NCI-H82 treated with DMSO at 0.1 percent for 48 hours (cell line): ENCODE measurements at regions not wholly inside any gene's neighbourhood (a gene's known extent, or its start where the extent isn't known, plus 50 kb on each side); places are given as distances from the start of the nearest gene placed in this dataset.

Experiments
- DNase-seq: peaks from one replicate; lab custom pipeline; 2025; ENCODE audit not compliant: unreplicated experiment; lab: John Stamatoyannopoulos, UW

DNA sequence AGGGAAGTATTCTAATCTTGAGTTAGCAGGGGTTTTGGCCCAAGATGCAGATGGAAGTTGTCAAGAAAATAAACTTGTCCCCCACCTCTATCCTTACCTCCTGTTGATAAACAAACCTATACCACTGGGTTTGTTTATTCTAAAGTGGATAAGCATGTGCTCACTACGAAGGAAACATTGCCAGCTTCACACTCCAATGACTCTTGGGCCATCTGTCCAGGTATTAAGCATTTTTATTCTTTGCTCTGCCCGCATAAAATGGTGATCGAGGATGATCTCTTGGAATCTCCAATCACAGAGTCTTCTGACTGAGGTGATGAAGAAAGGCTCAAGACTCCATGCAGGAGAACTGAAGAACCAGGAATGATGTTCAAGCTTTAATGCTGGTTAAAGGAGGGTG, 1908.4 kb upstream of the PIK3C3 start:
- no peak for DNase-seq

DNA sequence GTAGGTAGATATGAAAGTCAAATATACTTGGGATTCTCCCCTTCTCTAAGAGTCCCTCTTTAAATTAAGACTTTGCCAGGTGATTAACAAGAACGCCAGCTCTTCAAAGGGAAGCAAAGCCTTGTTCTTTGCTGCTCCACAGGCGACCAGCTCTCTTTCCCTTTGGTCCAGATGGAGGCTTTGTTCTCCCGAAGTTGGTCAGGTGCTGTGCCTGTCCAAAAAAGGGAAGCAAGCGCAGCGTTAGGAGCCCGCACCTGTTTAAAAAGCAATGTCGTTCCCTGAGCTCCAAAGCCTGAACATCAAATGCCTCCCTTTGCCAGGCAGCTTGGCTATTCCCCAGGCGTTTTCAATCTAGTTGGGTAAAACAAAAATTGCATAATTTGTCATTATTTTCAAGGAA, 1913.1 kb upstream of the PIK3C3 start:
- no peak for DNase-seq

DNA sequence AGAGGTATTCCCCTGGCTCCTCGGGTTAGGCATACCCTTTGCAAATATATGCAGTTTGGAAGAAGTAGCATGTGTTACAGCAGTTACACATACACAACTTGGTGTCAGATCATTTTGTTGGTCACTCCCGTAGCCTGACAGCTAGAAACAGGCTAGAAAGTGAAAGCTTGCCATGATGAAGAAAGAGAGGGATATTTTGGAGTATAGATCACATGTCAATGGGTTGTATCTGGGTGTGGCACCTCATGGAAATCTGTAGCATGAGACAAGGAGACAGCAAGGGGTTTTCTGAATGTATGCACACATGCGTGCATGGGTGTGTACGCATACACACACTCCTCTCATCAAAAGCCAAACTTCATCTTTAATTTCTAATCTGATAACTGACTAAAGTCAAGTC, 1914.5 kb upstream of the PIK3C3 start:
- no peak for DNase-seq

DNA sequence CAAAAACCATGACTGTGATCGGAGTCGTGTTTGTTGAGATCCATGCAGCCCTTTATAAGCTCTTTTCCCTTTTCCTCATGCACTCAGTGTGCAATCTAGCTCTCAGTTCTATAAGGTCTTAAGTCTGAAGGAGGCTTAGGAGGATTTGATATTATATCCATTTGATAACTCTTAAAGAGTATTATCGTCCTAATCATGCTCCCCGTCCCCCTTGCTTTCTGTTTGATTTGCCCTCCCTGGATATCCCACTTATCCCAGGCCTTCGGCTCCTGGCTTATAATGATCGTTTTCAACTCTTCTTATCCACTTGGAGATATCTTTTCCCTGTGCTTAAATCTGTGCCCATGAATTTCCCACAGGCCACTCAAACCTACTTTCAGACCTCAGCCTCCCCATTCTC, 1917.7 kb upstream of the PIK3C3 start:
- DNase-seq, result peak; percentile 69

DNA sequence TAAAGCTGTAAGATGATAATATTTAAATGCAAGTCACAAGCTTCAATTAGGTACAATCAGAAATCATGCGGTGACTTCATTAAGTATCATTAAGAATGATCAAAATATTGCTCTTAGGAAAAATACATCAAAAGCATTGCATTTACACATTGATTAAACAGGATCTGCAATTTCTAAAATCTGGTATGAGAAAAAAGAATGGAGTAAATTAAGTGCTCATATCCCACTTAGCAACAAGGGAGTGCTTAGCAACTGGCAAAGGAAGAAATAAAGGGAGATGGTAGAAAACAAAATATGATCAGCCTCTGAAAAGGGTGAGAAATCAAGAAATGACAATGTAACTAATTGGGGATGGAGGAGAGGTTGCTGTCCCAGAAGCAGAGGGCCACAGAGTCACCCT, 1918.2 kb upstream of the PIK3C3 start:
- DNase-seq, result no peak

DNA sequence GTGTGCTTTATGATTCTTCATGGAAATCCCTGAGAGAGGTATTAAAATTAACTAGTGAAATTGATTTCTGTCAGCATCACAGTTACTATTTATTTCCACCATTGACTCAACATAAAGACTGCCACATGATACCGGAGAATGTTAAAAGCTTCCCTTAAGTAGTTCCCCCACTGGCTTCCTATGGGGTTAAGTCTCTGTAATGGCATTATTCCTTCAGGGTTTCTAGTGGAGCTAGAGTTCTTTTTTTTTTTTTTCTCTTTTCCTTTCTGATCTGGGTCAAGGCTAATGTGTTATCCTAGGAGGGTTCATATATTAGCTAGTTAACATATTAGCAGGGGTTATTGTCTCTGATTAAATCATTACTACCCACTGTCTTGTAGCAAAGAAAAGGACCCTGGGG, 1919.1 kb upstream of the PIK3C3 start:
- DNase-seq, result peak; percentile 48

DNA sequence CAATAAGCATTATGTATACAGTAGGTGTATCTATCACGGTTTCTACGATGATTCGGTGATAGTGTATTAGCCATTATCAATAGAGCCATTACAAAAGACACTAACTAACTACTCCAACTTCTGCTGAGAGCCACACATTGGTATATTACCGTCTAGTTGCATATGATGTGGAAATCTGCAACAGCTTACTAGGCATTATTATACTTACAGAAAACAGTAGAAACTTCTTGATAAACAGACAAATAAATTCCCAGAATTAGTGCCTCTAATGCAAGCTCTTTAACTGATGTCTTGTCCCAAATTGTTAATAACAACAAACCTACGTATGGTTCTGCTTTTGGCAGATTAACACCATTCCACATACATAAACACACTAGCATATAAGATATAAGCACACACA, 1923.0 kb upstream of the PIK3C3 start:
- DNase-seq, result no peak

DNA sequence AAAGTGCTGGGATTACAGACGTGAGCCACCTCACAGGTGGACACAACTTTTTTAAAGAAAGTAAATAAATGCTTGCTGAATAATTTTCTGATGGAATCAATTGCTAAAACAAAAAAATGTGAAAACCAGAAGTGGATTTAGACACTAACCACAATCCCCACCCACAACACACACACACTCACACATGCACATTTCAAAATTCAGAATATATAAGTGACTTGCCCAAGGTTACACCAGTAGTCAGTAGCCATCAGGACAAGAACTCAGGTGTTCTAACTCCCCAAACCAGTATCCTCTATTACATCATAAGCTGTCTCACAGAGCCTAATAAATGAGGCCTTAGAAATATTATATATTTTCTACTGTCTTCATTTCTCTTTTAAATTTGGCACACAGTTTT, 1923.6 kb upstream of the PIK3C3 start:
- DNase-seq, result no peak

DNA sequence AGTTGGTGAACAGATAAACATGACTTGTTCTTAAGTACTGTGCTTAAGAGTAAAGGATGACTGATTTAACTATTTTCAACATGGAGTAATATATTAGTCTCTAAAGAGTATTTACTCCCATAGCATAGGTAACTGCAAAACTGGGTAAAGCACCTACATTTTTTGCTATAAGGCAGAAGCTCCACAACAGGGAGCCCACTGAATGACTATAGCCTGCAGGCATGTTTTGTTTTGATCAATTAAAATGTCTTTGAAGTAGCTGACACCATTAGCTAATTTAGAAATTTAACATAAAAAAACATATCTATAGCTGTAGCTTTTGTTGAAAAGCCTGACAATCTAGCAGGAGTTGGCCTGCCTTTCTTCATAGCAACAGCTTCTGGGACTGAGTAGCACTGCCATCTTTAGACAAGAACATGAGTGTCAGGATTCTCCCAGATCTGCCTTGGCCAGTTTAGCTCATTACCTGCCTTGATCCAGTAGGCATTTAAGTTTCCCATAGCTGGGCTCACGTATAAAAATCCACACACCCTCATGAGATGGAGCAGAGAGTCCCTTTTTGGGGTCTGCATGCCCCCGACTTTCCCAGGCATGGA, 1935.1 kb upstream of the PIK3C3 start:
- DNase-seq, result no peak

DNA sequence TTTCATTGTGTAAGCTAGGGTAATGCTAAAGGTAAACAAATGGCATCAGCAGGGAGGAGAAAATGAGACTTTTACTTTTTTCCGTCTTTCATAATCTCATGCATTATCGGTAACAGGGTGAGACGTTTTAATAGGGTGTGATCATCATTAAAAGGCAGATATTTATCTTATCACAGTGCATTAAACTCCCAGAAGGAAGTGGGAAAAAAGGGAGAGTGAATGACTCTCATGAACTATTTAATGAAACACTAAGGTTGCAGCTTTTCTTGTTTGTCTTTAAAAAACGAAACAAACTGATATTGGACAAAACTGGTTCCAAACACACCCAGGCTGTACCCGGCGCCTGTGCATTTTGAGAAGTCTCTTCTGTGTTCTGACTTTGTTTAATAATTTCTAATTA, 1936.8 kb upstream of the PIK3C3 start:
- DNase-seq, result no peak

DNA sequence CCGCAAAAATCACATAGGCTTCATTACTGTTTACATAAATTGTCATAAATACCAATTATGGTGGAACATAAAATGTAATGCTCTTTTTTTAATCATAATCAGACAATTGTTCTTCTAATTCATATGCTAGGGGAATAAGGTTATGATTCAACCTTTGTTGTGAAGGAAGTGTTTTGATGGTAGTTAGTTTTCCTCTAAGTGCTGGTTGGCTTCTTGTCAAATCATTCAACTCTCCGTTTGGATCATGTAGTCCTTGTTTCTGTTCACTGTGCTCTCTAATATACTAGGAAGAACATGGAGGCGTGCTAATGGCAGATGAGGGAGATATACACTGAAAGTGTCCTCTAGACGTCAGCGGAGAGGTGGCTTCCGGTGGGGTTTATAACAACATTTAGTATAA, 1938.0 kb upstream of the PIK3C3 start:
- no peak for DNase-seq

DNA sequence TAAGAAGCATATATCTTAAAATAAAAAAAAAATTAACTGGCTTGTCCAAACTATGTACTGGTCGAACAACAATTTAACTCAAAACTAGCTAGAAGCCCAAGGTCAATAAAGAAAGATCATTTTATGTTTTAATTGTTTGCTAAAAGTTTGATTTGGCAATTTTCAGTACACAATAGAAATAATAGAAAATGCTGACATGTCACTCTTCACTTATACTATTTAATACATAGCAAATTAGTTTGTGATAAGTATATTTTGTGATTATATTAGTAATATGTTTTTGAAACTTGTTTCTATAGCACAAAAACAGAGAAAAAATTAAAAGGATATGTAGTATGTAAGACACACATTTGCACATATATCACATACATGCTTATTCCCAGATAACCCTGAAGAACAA, 1938.6 kb upstream of the PIK3C3 start:
- DNase-seq, result no peak

DNA sequence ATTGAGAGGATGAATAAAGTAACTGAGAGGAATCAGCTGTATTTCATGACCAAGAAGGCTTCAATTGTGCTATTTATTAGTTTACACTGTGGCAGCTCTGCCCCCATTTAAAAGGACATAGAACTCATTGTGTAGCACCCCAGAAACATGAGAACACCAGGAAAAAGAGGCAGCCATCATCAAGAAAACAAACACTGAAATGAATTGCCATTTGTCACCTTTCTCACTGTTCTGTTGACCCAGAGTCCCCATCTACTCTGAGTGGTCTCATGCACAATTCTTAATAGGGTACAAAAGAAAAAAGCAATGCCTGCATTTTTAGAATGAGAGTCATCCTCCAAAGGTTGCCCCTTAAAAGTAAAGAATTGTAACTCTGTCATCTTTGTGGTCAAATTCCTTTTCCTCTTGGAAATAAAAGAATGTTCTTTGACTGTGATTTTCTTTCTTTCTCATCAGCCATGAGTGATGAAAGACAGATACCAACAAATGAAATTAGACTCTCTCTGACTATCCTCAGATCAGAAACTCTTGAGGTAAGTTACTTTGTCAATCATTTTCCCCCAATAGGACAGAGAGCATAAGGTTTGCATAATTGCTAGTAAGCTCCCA, 1941.9 kb upstream of the PIK3C3 start:
- no peak for DNase-seq

DNA sequence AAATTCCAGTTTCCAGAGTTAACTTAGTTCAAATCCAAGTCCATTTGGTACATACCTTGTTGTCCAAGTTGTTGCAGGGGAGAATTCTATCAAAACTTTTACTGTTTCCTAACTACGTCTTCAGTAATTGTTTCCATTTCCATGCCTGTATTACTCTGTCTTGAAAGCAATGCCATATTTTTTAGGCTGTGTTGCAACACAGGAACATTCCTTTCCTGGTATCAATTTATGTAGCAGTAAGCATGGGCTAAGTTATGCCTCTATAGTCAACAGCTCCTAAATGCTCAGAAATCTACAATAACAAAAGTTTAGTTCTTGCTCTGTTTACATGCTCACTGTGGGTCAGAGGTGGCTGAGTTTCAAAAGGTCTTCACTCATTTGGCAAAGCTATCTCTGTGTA, 1943.8 kb upstream of the PIK3C3 start:
- no peak for DNase-seq

DNA sequence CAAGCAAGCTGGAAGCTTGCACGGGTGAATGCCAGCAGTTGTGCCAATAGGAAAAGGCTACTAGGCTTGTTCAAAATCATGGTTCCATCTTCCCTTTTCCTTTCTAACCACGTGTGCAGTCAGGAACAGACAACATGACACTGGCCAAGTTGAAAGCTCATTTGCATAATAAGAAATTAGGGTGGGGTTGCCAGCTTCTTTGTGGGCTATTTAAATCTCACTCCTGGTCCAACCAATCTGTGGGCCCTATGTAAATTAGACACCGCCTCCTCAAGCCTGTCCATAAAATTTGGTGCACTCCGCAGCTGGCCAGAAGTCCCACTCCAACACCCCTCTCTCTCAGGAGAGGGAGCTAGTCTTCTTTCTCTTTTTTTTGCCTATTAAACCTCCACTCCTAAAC, 1948.4 kb upstream of the PIK3C3 start:
- peak; percentile 39 for DNase-seq

DNA sequence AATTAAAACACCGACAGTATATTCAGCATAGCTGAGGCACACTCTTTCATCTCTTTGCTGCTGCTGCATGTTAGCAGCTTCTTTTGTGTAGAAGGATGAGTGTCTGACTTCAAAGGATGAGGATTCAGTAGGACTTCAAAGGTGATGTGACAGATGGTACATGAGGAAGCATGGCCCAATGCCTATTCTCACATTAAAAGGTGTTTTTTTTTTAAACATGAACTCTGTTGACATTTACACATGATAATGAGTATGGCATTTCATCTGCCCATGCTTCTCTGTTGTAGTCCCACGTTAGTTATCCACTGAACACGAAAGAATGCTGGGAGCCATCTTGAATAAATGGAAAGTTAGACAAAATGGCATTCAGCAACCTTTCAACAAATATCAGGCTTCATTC, 1950.8 kb upstream of the PIK3C3 start:
- DNase-seq, result no peak

DNA sequence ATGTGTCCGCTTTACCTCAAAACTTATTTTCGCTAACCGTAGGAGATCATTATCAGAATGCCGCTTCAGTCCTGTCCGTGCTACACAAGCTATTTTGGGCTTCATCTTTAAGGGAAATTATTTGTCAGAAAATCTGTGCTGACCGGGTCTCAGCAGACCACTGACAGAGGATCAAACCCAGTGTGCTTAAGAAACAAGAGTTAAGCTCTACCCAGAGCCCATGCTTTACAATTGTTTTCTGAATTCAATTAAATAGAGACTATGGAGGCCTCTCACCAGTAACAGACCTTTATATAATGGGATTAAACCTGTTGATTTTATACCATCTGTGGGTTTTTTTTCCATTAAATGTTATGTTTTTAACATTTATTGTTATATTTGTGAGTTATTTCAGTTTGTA, 1956.7 kb upstream of the PIK3C3 start:
- no peak for DNase-seq

DNA sequence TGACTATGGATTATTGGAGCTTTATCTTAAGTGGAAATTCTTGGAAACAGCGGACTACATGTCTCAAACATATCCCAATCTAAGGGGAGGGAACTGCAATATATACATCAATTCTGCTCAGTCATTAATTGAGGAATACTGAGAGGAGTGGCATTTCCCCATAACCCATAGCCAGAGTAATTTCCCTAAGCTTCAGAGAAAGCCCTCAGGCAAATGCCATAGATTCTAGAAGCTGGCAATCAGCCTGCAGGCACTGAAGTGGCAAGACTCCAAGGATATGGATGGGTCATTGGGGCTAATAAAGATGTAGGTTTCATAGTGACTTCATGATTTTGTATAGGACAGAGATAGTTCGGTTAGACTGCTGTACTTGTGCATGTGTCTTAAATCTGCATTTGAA, 1960.5 kb upstream of the PIK3C3 start:
- DNase-seq, result no peak

DNA sequence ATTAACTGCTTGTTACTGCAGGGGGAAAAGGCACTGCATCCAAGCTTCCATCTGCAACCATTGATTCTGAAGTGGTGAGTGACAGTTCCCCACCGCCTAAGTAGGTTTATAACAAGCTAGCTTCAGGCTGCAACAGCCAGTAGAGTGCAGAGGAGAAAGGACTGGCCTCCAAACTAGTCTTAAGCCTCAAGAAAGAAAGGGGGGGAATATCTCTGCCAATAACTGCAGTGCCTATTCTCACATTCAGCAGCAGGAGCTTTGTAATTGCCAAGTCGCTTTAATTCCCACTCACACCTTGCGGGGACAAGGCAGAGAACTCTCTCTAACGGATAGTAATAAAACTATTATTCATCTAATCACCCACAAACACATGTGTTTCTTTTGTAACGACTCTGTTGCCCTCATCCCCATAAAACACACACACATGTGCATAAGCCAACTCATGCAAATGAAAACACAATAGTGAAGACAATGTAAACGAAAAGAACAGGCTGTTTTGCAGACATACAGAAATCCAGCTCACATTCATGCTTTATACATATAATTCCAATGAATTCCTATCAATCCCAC, 1963.3 kb upstream of the PIK3C3 start:
- DNase-seq, result no peak

DNA sequence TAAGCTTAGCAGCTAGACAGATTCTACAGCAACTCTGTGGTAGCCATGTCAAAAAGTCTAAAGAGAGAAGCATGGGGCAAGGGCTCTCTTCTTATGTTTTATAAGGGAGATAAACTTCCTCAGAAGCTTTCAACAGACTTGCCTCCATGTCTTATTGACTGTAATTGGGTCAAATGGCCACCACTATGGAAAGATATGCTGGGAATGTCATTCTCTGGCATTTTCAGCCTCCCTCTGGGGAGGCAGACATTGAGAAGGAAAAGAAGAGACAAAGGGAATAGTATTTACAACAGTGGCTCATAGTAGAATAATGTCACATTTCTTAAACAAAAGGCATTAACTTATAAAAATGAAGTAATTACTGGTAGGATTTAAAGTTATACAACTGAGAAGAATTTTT, 1964.5 kb upstream of the PIK3C3 start:
- DNase-seq, result no peak

DNA sequence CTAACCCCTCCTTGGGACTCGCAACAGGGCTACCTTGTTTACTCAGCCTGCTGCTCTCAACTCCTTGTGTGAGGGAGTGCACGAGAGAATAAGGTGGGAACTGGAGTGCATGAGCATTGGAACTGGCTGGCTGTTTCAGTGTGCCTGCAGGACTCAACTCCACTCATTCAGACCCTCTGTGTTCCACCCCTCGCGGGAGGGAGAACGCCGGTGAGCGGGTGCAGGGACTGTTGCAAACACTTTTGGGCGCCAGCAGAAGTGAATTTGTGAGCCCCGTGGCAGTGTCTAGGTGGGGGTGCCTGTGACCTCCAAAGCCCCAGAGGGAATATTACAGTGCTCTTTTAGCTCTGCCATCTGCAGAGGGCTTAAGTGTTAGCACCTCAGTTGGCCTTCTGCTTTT, 1978.3 kb upstream of the PIK3C3 start:
- DNase-seq, result no peak

DNA sequence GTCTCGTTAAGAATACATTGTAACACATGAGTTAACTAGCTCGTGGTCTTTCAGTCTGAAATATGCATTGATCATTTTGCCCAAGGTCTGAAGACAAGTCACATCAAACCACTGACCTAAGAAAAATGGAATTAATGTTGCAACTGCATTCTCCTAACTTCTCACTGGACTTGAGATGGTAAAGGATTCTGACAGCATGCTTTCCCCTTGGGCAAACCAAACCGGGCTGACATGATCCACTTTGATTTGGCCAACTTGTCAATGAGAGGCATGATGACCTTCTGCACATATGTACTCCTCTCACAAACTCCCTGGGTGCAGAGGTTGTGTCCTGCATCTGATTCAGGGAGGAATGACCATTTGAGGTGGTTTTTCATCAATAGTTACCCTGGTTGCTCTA, 1982.5 kb upstream of the PIK3C3 start:
- DNase-seq, result no peak
